ENCODE measurements at regions not wholly inside any gene's neighbourhood (a gene's known extent, or its start where the extent isn't known, plus 50 kb on each side); places are given as distances from the start of the nearest gene placed in this dataset.

DNA sequence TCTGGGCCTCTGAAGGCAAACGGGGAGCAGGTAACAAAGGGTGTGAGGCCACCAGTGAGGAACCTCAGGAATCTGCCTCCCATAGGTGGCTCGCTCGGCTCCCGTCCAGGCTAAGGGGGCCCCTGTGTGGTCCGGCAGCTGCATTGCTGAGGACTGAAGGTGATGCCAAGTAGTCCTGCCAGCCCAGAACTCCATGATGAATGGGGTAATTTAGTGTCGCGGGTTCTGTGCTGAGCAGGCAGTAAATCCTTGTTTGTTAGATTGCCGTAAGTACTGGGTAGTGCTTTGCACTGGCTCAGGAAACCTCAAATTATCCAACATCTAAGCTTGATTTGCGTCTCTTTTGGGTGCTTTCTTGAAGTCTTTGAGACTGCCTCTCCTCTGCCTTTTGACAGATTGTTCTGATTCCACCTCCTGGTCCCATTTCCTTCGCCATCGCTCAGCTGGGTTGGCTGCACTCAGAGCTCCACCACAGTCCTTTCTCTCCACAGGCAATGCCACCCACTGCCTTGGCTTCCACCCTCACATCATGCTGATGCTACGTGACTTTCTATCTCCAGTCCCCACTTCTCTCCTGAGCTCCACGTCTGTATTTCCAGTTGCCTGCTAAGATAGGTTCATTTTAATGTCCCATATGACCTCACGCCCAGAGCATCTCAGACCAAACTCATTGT, 392.0 kb downstream of the FUT8 start (continued):
- TF ChIP-seq, protein P1, sequence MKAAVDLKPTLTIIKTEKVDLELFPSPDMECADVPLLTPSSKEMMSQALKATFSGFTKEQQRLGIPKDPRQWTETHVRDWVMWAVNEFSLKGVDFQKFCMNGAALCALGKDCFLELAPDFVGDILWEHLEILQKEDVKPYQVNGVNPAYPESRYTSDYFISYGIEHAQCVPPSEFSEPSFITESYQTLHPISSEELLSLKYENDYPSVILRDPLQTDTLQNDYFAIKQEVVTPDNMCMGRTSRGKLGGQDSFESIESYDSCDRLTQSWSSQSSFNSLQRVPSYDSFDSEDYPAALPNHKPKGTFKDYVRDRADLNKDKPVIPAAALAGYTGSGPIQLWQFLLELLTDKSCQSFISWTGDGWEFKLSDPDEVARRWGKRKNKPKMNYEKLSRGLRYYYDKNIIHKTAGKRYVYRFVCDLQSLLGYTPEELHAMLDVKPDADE (IDR thresholded peaks at IDR 0.05) = no peak
- TF ChIP-seq STAT1 (IDR thresholded peaks at IDR 0.05; ENCODE audit: unreplicated experiment) (no peak), CREB1 (CRISPR knock-in tag; IDR thresholded peaks at IDR 0.05; ENCODE audit: low read depth) (no peak), EZH2 (IDR thresholded peaks at IDR 0.05; ENCODE audit: low read depth, unreplicated experiment) (no peak)
- TF ChIP-seq, protein P2, sequence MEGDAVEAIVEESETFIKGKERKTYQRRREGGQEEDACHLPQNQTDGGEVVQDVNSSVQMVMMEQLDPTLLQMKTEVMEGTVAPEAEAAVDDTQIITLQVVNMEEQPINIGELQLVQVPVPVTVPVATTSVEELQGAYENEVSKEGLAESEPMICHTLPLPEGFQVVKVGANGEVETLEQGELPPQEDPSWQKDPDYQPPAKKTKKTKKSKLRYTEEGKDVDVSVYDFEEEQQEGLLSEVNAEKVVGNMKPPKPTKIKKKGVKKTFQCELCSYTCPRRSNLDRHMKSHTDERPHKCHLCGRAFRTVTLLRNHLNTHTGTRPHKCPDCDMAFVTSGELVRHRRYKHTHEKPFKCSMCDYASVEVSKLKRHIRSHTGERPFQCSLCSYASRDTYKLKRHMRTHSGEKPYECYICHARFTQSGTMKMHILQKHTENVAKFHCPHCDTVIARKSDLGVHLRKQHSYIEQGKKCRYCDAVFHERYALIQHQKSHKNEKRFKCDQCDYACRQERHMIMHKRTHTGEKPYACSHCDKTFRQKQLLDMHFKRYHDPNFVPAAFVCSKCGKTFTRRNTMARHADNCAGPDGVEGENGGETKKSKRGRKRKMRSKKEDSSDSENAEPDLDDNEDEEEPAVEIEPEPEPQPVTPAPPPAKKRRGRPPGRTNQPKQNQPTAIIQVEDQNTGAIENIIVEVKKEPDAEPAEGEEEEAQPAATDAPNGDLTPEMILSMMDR (conservative IDR thresholded peaks at IDR 0.05; ENCODE audit: low read depth in 2 of 2) = no peak
- TF ChIP-seq, protein P3, sequence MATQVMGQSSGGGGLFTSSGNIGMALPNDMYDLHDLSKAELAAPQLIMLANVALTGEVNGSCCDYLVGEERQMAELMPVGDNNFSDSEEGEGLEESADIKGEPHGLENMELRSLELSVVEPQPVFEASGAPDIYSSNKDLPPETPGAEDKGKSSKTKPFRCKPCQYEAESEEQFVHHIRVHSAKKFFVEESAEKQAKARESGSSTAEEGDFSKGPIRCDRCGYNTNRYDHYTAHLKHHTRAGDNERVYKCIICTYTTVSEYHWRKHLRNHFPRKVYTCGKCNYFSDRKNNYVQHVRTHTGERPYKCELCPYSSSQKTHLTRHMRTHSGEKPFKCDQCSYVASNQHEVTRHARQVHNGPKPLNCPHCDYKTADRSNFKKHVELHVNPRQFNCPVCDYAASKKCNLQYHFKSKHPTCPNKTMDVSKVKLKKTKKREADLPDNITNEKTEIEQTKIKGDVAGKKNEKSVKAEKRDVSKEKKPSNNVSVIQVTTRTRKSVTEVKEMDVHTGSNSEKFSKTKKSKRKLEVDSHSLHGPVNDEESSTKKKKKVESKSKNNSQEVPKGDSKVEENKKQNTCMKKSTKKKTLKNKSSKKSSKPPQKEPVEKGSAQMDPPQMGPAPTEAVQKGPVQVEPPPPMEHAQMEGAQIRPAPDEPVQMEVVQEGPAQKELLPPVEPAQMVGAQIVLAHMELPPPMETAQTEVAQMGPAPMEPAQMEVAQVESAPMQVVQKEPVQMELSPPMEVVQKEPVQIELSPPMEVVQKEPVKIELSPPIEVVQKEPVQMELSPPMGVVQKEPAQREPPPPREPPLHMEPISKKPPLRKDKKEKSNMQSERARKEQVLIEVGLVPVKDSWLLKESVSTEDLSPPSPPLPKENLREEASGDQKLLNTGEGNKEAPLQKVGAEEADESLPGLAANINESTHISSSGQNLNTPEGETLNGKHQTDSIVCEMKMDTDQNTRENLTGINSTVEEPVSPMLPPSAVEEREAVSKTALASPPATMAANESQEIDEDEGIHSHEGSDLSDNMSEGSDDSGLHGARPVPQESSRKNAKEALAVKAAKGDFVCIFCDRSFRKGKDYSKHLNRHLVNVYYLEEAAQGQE (IDR thresholded peaks at IDR 0.05; ENCODE audit: unreplicated experiment) = no peak

DNA sequence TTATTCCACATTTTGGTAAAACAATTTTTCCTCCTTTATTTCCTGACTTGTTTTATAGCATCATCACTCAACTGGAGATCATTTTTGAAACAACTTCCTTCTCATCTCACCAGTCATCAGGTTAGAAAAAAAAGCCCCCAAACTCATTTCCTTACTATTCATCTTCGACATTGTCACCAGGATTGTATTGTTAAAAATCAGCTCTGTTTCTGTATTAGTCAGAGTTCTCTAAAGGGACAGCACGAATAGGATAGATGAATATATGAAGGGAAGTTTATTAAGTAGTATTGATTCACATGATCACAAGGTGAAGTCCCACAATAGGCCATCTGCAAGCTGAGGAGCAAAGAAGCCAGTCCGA, 392.6 kb downstream of the FUT8 start:
- Mint-ChIP-seq H3K27me3 (ENCODE audit: insufficient read depth, low read depth, poor library complexity) (no peaks in the 10 kb centered on the region), H3K9me3 (peaks cover 4% of the 10 kb centered on the region), H3K27ac (no peak overlapping the region), H3K4me1 (no peaks in the 10 kb centered on the region), H3K4me3 (no peak overlapping the region), H3K36me3 (ENCODE audit: low read depth) (peaks cover 4% of the 10 kb centered on the region; the same call in 2 of the 3 replicates)
- Histone ChIP-seq H3K27me3 (ENCODE audit: insufficient read depth) (no peaks in the 10 kb centered on the region), H3K27ac (ENCODE audit: low read depth) (no peak overlapping the region), H2AFZ (no peak overlapping the region), H3K4me3 (no peak overlapping the region), H3K4me2 (no peak overlapping the region), H3K79me2 (replicated peaks; ENCODE audit: insufficient read depth) (no peaks in the 10 kb centered on the region), H3K36me3 (ENCODE audit: insufficient read depth) (peaks cover 3% of the 10 kb centered on the region; the same call in 1 of the 2 replicates), H3K9me2 (ENCODE audit: insufficient read depth) (no peaks in the 10 kb centered on the region), H3K4me1 (ENCODE audit: insufficient read depth) (no peaks in the 10 kb centered on the region), H4K20me1 (replicated peaks; ENCODE audit: insufficient read depth) (no peaks in the 10 kb centered on the region), H3F3A (replicated peaks; ENCODE audit: low read depth) (no peaks in the 10 kb centered on the region)
- no peak for ATAC-seq
- DNase-seq (ENCODE audit: low spot score) = no peak
- TF ChIP-seq, protein P3 (IDR thresholded peaks at IDR 0.05; ENCODE audit: unreplicated experiment) = no peak
- no peak for TF ChIP-seq EZH2phosphoT487 (IDR thresholded peaks at IDR 0.05; ENCODE audit: unreplicated experiment)
- no peak for TF ChIP-seq ZNF114 (CRISPR knock-in tag; IDR thresholded peaks at IDR 0.05)
- TF ChIP-seq, protein P1 (IDR thresholded peaks at IDR 0.05) = no peak
- TF ChIP-seq JUNB (IDR thresholded peaks at IDR 0.05; ENCODE audit: unreplicated experiment) = no peak
- TF ChIP-seq EZH2 (IDR thresholded peaks at IDR 0.05; ENCODE audit: low read depth, unreplicated experiment) = no peak
- no peak for TF ChIP-seq STAT1 (IDR thresholded peaks at IDR 0.05; ENCODE audit: unreplicated experiment)
- TF ChIP-seq CREB1 (CRISPR knock-in tag; IDR thresholded peaks at IDR 0.05; ENCODE audit: low read depth) = no peak
- no peak for TF ChIP-seq ZNF331 (CRISPR knock-in tag; IDR thresholded peaks at IDR 0.05; ENCODE audit: low read depth)
- TF ChIP-seq, protein P2 (conservative IDR thresholded peaks at IDR 0.05; ENCODE audit: low read depth in 2 of 2) = no peak
